ENCODE measurements at regions not wholly inside any gene's neighbourhood (a gene's known extent, or its start where the extent isn't known, plus 50 kb on each side); places are given as distances from the start of the nearest gene placed in this dataset.

DNA sequence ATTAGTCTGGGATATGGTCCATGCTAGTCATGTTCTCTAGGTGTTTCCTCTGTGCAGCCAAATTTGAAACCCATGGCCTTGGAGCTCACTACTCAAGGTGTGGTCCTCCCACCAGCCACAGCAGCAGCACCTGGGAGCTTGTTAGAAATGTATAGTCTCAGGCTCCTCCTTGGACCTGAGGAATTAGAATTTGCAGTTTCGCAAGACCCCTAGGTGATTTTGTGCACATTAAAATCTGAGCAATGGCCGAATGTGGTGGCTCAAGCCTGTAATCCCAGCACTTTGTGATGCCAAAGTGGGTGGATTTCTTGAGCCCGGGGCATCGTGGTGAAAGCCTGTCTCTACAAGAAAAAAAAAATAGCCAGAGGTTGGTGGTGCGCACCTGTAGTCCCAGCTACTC lies 72.3 kb upstream of the NEK6 start:
- TF ChIP-seq, protein P1, sequence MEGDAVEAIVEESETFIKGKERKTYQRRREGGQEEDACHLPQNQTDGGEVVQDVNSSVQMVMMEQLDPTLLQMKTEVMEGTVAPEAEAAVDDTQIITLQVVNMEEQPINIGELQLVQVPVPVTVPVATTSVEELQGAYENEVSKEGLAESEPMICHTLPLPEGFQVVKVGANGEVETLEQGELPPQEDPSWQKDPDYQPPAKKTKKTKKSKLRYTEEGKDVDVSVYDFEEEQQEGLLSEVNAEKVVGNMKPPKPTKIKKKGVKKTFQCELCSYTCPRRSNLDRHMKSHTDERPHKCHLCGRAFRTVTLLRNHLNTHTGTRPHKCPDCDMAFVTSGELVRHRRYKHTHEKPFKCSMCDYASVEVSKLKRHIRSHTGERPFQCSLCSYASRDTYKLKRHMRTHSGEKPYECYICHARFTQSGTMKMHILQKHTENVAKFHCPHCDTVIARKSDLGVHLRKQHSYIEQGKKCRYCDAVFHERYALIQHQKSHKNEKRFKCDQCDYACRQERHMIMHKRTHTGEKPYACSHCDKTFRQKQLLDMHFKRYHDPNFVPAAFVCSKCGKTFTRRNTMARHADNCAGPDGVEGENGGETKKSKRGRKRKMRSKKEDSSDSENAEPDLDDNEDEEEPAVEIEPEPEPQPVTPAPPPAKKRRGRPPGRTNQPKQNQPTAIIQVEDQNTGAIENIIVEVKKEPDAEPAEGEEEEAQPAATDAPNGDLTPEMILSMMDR (conservative IDR thresholded peaks at IDR 0.05): no peak
- TF ChIP-seq EZH2 (IDR thresholded peaks at IDR 0.05; ENCODE audit: low read depth): no peak

All from PC-9 (cell line).